K562 (cell line): ENCODE measurements at regions not wholly inside any gene's neighbourhood (a gene's known extent, or its start where the extent isn't known, plus 50 kb on each side); places are given as distances from the start of the nearest gene placed in this dataset.

Source experiments
- ATAC-seq: fragments of 200-7000 bp; cut with Tn5 transposase; 3 replicates; pipeline ENCODE4 v1.9.1; 2020; ENCODE audit warnings: moderate library complexity
- BruUV-seq: library from RNA; stranded (reverse); fragments of 400-500 nt; replicated peaks from 2 replicates; lab custom pipeline; 2021; lab: Mats Ljungman, UMichigan
- CTCF ChIA-PET: fragments of 300-600 bp; formaldehyde crosslinking; extraction: SDS; loops from one replicate; lab custom pipeline; 2021; ENCODE audit warnings: low intra/inter-chr PET ratio; lab: Yijun Ruan, JAX
- POLR2A ChIA-PET: fragments of 300-600, 350-650 bp; sonication (Branson Sonifier 250); formaldehyde crosslinking; extraction: SDS; loops from one replicate; lab custom pipeline; 2021; ENCODE audit warnings: antibody characterized with exemption, inconsistent platforms; lab: Yijun Ruan, JAX
- DNase-seq, 4 experiments: peaks; one replicate each; pipeline versions ENCODE4 v3.0.0 to v3.0.0-alpha.2; 2011 to 2018; ENCODE audit warnings: low spot score in 3 of 4, mixed read lengths in 3 of 4; ENCODE audit errors: extremely low read depth in 1 of 4
- FAIRE-seq: peaks from 2 replicates; lab custom pipeline; 2011; peaks lifted over from hg19 to GRCh38; lab: Jason Lieb, UNC
- H2AFZ ChIP-seq: 2 replicates; pipeline ENCODE4 v1.6.0; 2011; ENCODE audit warnings: low read depth, low read length, control low read depth, inconsistent platforms
- H3K27ac ChIP-seq: fragments of 200-600 bp; 3 replicates; pipeline ENCODE4 v1.8.0; 2011; ENCODE audit warnings: low read depth, mild to moderate bottlenecking, control low read depth, inconsistent platforms, low read length, moderate library complexity, mixed read lengths; ENCODE audit errors: extremely low read depth
- H3K27me3 ChIP-seq, 2 experiments: fragments of 300-600 bp in 1 of 2; 2 replicates in 1 of 2; 3 replicates in 1 of 2; pipeline versions ENCODE4 v1.6.0 to v1.8.0; 2011; ENCODE audit warnings: inconsistent platforms in 2 of 2, low read length in 2 of 2, mild to moderate bottlenecking in 1 of 2, mixed read lengths in 1 of 2, moderate library complexity in 1 of 2; ENCODE audit not compliant: control insufficient read depth in 2 of 2, insufficient read depth in 2 of 2
- H3K36me3 ChIP-seq: fragments of 300-600 bp; 3 replicates; pipeline ENCODE4 v1.8.0; 2011; ENCODE audit warnings: mild to moderate bottlenecking, low read length, inconsistent platforms; ENCODE audit not compliant: control insufficient read depth, insufficient read depth
- H3K4me1 ChIP-seq, 2 experiments: fragments of 200-600 bp in 1 of 2; replicated peaks in 1 of 2; 2 replicates in 1 of 2; 3 replicates in 1 of 2; pipeline versions ENCODE4 v1.5.1 to v1.8.0; 2011; ENCODE audit warnings: inconsistent platforms in 2 of 2, low read length in 2 of 2, mild to moderate bottlenecking in 1 of 2, mixed read lengths in 1 of 2, moderate library complexity in 1 of 2; ENCODE audit not compliant: control insufficient read depth in 2 of 2, insufficient read depth in 2 of 2
- H3K4me2 ChIP-seq: 2 replicates; pipeline ENCODE4 v1.6.1; 2011; ENCODE audit warnings: low read length, control low read depth, inconsistent platforms, mixed read lengths; ENCODE audit not compliant: insufficient read depth
- H3K4me3 ChIP-seq: fragments of 200-600 bp; sonication (generic), shearing (Covaris generic); 2 replicates; pipeline ENCODE4 v1.5.1; 2016; ENCODE audit warnings: control low read depth, inconsistent platforms
- H3K79me2 ChIP-seq: fragments of 200-600 bp; 3 replicates; pipeline ENCODE4 v1.8.0; 2011; ENCODE audit warnings: low read length, inconsistent platforms; ENCODE audit not compliant: control insufficient read depth, insufficient read depth
- H3K9ac ChIP-seq, 2 experiments: 2 replicates each; pipeline versions ENCODE4 v1.6.0 to v1.6.1; 2011; ENCODE audit warnings: low read depth in 2 of 2, low read length in 2 of 2, control low read depth in 1 of 2, inconsistent platforms in 1 of 2, mild to moderate bottlenecking in 1 of 2, mixed read lengths in 1 of 2; ENCODE audit not compliant: insufficient read depth in 1 of 2
- H3K9me1 ChIP-seq: one replicate; pipeline ENCODE4 v1.6.0; 2011; ENCODE audit warnings: inconsistent platforms, mild to moderate bottlenecking, low read length, moderate library complexity; ENCODE audit not compliant: control insufficient read depth, insufficient read depth
- H3K9me3 ChIP-seq: replicated peaks from 2 replicates; pipeline ENCODE4 v1.5.1; 2011; ENCODE audit warnings: low read depth, low read length, inconsistent platforms; ENCODE audit not compliant: control insufficient read depth, insufficient read depth
- H4K20me1 ChIP-seq: replicated peaks from 2 replicates; pipeline ENCODE4 v1.6.1; 2011; ENCODE audit warnings: low read length, inconsistent platforms, mixed read lengths; ENCODE audit not compliant: control insufficient read depth, insufficient read depth
- ARNT ChIP-seq, 2 experiments: fragments of 450-650 bp; IDR thresholded peaks; 2 replicates each; pipeline ENCODE4 v1.6.1; 2016; ENCODE audit warnings: mild to moderate bottlenecking in 1 of 2
- HMG20A ChIP-seq: fragments of 450-650 bp; formaldehyde crosslinking; conservative IDR thresholded peaks from 2 replicates; pipeline ENCODE4 v1.4.0; 2020; ENCODE audit warnings: mild to moderate bottlenecking, mixed read lengths
- MEF2A ChIP-seq: IDR thresholded peaks from 2 replicates; pipeline ENCODE4 v1.6.1; 2011; ENCODE audit warnings: low read depth, mild to moderate bottlenecking, low read length, moderate library complexity; ENCODE audit not compliant: control insufficient read depth
- NR1H2 ChIP-seq: sonication (generic); formaldehyde crosslinking; IDR thresholded peaks from 2 replicates; pipeline ENCODE4 v1.4.0; 2020; ENCODE audit warnings: mild to moderate bottlenecking, missing genetic modification reagents
- STAT5A ChIP-seq: IDR thresholded peaks from 2 replicates; pipeline ENCODE4 v1.6.1; 2012; ENCODE audit warnings: low read length, inconsistent platforms, borderline replicate concordance
- TRIM25 ChIP-seq: fragments of 450-650 bp; IDR thresholded peaks from 2 replicates; pipeline ENCODE4 v1.7.0; 2016; ENCODE audit warnings: borderline replicate concordance
- TSC22D4 ChIP-seq: fragments of 450-650 bp; IDR thresholded peaks from 2 replicates; pipeline ENCODE4 v1.6.1; 2016; ENCODE audit warnings: missing genetic modification characterization, missing biosample characterization, control low read depth
- ZBTB9 ChIP-seq: fragments of 450-650 bp; formaldehyde crosslinking; IDR thresholded peaks from 2 replicates; pipeline ENCODE4 v1.4.0; 2020; ENCODE audit warnings: mild to moderate bottlenecking, moderate library complexity
- ZC3H8 ChIP-seq: fragments of 450-650 bp; IDR thresholded peaks from 2 replicates; pipeline ENCODE4 v1.6.1; 2017
- ZMIZ1 ChIP-seq, 2 experiments: fragments of 150-350 bp in 1 of 2; IDR thresholded peaks; 2 replicates each; pipeline ENCODE4 v1.6.1; 2012 to 2016; ENCODE audit warnings: low read depth in 2 of 2, low read length in 2 of 2, mild to moderate bottlenecking in 1 of 2, moderate library complexity in 1 of 2
- ZNF197 ChIP-seq: fragments of 200-800 bp; sonication (Bioruptor generic); IDR thresholded peaks from 2 replicates; pipeline ENCODE4 v1.6.1; 2016; ENCODE audit warnings: low read depth, missing genetic modification characterization, missing compliant biosample characterization
- ZNF24 ChIP-seq: fragments of 450-650 bp; IDR thresholded peaks from 2 replicates; pipeline ENCODE4 v1.6.1; 2016
- ZNF316 ChIP-seq: fragments of 450-650 bp; IDR thresholded peaks from 2 replicates; pipeline ENCODE4 v1.6.1; 2016
- WGBS: fragments of 100-300 bp; shearing (Covaris generic); methylation state at CpG from one replicate; pipeline ENCODE4 v1.1.6; 2016; ENCODE audit warnings: low coverage, mixed read lengths; ENCODE audit not compliant: insufficient coverage; ENCODE audit errors: missing lambda C conversion rate; 5-methylcytosine and 5-hydroxymethylcytosine counted together
- in situ Hi-C: fragments of 300-500 bp; cut with MboI; formaldehyde crosslinking; loops from 4 replicates; pipeline ENCODE4 v1.15.0; 2018; ENCODE audit warnings: inconsistent platforms, mixed read lengths
- intact Hi-C: fragments of 100-400 bp; cut with micrococcal nuclease; formaldehyde crosslinking; loops from 2 replicates; pipeline ENCODE4 v1.14.2; 2022

GRCh38 chr10:10094691-10095090, 923.0 kb upstream of the CELF2 start:
- Histone ChIP-seq H3K9ac (no peak overlapping the region), H3K36me3 (no peaks in the 10 kb centered on the region), H3K79me2 (no peaks in the 10 kb centered on the region), H3K4me2 (no peak overlapping the region), H3K9me3 (peaks cover 2% of the 10 kb centered on the region; the same call in 1 of the 2 replicates), H3K27me3 (no peaks in the 10 kb centered on the region), H3K4me3 (no peak overlapping the region), H3K4me1 (no peaks in the 10 kb centered on the region), H3K9me1 (no peaks in the 10 kb centered on the region), H2AFZ (no peak overlapping the region), H3K27ac (no peak overlapping the region), H4K20me1 (no peaks in the 10 kb centered on the region)
- ATAC-seq (no peak), DNase-seq (no peak), FAIRE-seq (peak; percentile 11)
- ChIA-PET CTCF (no interaction called here), POLR2A (no interaction called here)
- BruUV-seq: no TSS peak
- WGBS: 0% methylated on average over 5 of the region's 5 CpGs
- intact Hi-C loops: no loop called here
- no peak for TF ChIP-seq HMG20A
- no peak for TF ChIP-seq ZBTB9 (CRISPR knock-in tag)
- no peak for TF ChIP-seq MEF2A
- TF ChIP-seq TSC22D4 (tag): no peak
- no peak for TF ChIP-seq STAT5A
- TF ChIP-seq NR1H2 (CRISPR knock-in tag): no peak
- no peak for TF ChIP-seq ARNT (IDR thresholded peaks at IDR 0.05)
- TF ChIP-seq ZNF197 (CRISPR knock-in tag): no peak
- no peak for TF ChIP-seq ZMIZ1 (IDR thresholded peaks at IDR 0.05; ENCODE audit: low read depth in 2 of 2, low read length in 2 of 2)
- TF ChIP-seq ZNF316: no peak
- no peak for TF ChIP-seq ZNF24
- no peak for TF ChIP-seq TRIM25
- TF ChIP-seq ZC3H8: no peak
- in situ Hi-C loops: no loop called here
